Adipocyte (in vitro differentiated cells): ENCODE measurements at regions not wholly inside any gene's neighbourhood (a gene's known extent, or its start where the extent isn't known, plus 50 kb on each side); places are given as distances from the start of the nearest gene placed in this dataset.

ENCODE experiments used
- DNase-seq: peaks from one replicate; pipeline ENCODE4 v3.0.0-alpha.2; 2015; ENCODE audit warnings: low read depth
- H3K27me3 ChIP-seq: replicated peaks from 2 replicates; pipeline ENCODE4 v1.7.0; 2013; ENCODE audit warnings: mild to moderate bottlenecking, low read length, moderate library complexity; ENCODE audit not compliant: control insufficient read depth, insufficient read depth
- H3K36me3 ChIP-seq: 2 replicates; pipeline ENCODE4 v1.7.0; 2013; ENCODE audit warnings: low read length, mild to moderate bottlenecking, moderate library complexity; ENCODE audit not compliant: control insufficient read depth, insufficient read depth, severe bottlenecking
- H3K4me1 ChIP-seq: 2 replicates; pipeline ENCODE4 v1.7.0; 2013; ENCODE audit warnings: mild to moderate bottlenecking, low read length, moderate library complexity; ENCODE audit not compliant: control insufficient read depth, insufficient read depth
- H3K4me3 ChIP-seq: 2 replicates; pipeline ENCODE4 v1.7.0; 2013; ENCODE audit warnings: mild to moderate bottlenecking, low read length, moderate library complexity
- H3K9ac ChIP-seq: 2 replicates; pipeline ENCODE4 v1.7.0; 2013; ENCODE audit warnings: mild to moderate bottlenecking, low read length, moderate library complexity
- H3K9me3 ChIP-seq: 2 replicates; pipeline ENCODE4 v1.7.0; 2013; ENCODE audit warnings: mild to moderate bottlenecking, low read length, moderate library complexity; ENCODE audit not compliant: control insufficient read depth

DNA sequence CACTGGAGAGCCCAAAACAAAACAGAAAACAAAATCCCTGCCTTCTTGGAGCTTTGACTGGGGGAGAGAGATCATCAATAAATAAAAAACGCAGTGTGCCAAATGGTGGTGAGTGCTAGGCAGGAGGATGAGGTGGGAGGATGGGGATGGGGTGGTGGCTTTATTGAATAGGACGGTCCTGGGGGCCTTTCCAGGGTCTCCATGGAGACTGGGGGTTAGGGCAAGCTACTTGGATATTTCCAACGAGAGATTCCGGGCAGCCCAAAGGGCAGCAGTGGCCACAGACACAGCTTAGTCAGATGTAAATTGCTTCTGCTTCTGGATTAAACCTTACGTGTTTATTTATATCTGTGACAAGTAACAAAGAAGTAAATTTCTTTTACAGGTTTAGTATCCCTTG, 700.1 kb downstream of the QKI start:
- Histone ChIP-seq H3K9me3 (no peaks in the 10 kb centered on the region), H3K36me3 (no peaks in the 10 kb centered on the region), H3K9ac (no peak overlapping the region), H3K27me3 (no peaks in the 10 kb centered on the region), H3K4me1 (peaks cover 4% of the 10 kb centered on the region), H3K4me3 (no peak overlapping the region)
- no peak for DNase-seq

DNA sequence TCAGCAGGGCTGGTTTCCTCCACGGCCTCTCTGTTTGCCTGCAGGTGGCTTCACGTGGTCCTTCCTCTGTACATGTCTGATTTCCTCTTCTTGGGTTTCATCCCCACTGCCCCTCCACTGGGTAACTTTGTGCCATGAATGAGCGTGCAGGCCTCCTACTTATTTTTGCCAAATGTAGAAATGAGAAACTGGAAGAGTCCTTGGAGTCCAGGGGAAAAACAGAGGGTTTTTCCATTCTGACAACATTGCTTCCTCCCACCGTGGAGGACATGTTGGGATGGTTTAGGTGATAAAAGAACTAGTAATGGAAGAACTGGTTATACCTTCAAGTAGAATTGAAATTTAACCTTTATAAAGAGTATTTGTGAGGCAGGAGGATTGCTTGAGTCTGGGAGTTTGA, 699.5 kb downstream of the QKI start:
- DNase-seq: no peak
- H3K9ac ChIP-seq: no peak overlapping the region
- H3K4me3 ChIP-seq: no peak overlapping the region
- peaks cover 10% of the 10 kb centered on the region for H3K4me1 ChIP-seq
- no peaks in the 10 kb centered on the region for H3K27me3 ChIP-seq
- no peaks in the 10 kb centered on the region for H3K9me3 ChIP-seq
- H3K36me3 ChIP-seq: no peaks in the 10 kb centered on the region

DNA sequence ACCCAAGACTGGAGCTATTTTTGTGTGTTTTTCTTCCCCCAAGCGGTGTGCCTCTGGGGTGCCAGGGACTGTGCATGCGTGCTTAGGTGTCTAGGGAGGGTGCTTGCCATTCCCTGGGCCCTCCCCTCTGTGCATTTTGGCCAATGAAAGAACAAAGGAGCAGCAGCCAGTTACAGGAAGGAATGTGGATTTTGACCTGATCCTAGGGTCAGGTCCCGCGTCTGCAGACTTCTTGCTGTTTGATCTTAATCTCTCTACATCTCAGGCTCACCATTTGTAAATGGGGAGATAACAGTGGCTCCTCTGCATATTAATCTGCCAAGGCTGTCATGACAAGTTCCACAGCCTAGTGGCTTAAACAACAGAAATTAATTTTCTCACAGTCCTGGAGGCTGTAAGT, 699.1 kb downstream of the QKI start:
- no peak for DNase-seq
- Histone ChIP-seq H3K4me1 (peaks cover 14% of the 10 kb centered on the region), H3K9ac (no peak overlapping the region), H3K4me3 (no peak overlapping the region), H3K9me3 (no peaks in the 10 kb centered on the region), H3K36me3 (no peaks in the 10 kb centered on the region), H3K27me3 (no peaks in the 10 kb centered on the region)

- H3K9ac ChIP-seq: peak overlapping the region; percentile 33
- DNase-seq: peak; percentile 34
Observed at GRCh38 chr6:164109770-164110140, 695.2 kb downstream of the QKI start.

GRCh38 chr6:164108869-164109769, 694.6 kb downstream of the QKI start:
- DNase-seq: no peak
- Histone ChIP-seq H3K4me1 (peaks cover 18% of the 10 kb centered on the region), H3K36me3 (no peaks in the 10 kb centered on the region), H3K9ac (peak overlapping the region; percentile 33), H3K4me3 (peak overlapping the region; percentile 51), H3K27me3 (no peaks in the 10 kb centered on the region), H3K9me3 (no peaks in the 10 kb centered on the region)

More at GRCh38 chr6:164109770-164110140, 695.2 kb downstream of the QKI start:
- Histone ChIP-seq H3K27me3 (no peaks in the 10 kb centered on the region), H3K9me3 (no peaks in the 10 kb centered on the region), H3K4me3 (peak overlapping the region; percentile 51), H3K36me3 (no peaks in the 10 kb centered on the region), H3K4me1 (peaks cover 18% of the 10 kb centered on the region)

GRCh38 chr6:164108092-164108491, 693.6 kb downstream of the QKI start:
- H3K4me1 ChIP-seq: peaks cover 18% of the 10 kb centered on the region
- no peak overlapping the region for H3K4me3 ChIP-seq
- no peaks in the 10 kb centered on the region for H3K27me3 ChIP-seq
- no peaks in the 10 kb centered on the region for H3K9me3 ChIP-seq
- no peak for DNase-seq
- no peaks in the 10 kb centered on the region for H3K36me3 ChIP-seq
- no peak overlapping the region for H3K9ac ChIP-seq

GRCh38 chr6:164107297-164107995, 692.9 kb downstream of the QKI start:
- DNase-seq: no peak
- Histone ChIP-seq H3K4me1 (peaks cover 18% of the 10 kb centered on the region), H3K27me3 (no peaks in the 10 kb centered on the region), H3K4me3 (no peak overlapping the region), H3K9me3 (no peaks in the 10 kb centered on the region), H3K36me3 (no peaks in the 10 kb centered on the region), H3K9ac (no peak overlapping the region)

GRCh38 chr6:164106345-164106769, 691.8 kb downstream of the QKI start:
- H3K4me1 ChIP-seq: peaks cover 21% of the 10 kb centered on the region
- no peak overlapping the region for H3K9ac ChIP-seq
- no peak overlapping the region for H3K4me3 ChIP-seq
- no peaks in the 10 kb centered on the region for H3K9me3 ChIP-seq
- H3K27me3 ChIP-seq: no peaks in the 10 kb centered on the region
- peak; percentile 12 for DNase-seq
- H3K36me3 ChIP-seq: no peaks in the 10 kb centered on the region

DNA sequence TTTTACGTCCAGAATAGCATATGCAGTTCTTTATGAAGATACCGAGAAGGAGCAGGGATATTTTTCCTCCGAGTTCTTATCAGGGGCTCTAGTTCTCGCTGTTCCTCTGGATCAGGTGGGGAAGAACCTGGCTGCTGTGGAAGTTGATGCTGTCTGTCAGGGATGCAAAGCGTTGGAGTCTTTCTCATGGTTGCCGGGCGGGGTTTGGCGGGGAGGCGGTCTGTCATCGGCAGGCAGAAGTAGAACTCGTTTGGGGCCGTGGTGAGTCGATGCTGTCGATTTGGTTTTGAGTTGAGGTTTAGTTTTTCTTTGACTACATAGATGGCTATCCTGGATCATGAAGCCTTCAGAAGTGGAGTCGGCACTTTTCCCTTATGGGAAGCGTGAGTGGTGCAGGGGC, 691.2 kb downstream of the QKI start:
- Histone ChIP-seq H3K4me1 (peaks cover 21% of the 10 kb centered on the region), H3K27me3 (no peaks in the 10 kb centered on the region), H3K9ac (no peak overlapping the region), H3K4me3 (no peak overlapping the region), H3K36me3 (no peaks in the 10 kb centered on the region), H3K9me3 (no peaks in the 10 kb centered on the region)
- no peak for DNase-seq

DNA sequence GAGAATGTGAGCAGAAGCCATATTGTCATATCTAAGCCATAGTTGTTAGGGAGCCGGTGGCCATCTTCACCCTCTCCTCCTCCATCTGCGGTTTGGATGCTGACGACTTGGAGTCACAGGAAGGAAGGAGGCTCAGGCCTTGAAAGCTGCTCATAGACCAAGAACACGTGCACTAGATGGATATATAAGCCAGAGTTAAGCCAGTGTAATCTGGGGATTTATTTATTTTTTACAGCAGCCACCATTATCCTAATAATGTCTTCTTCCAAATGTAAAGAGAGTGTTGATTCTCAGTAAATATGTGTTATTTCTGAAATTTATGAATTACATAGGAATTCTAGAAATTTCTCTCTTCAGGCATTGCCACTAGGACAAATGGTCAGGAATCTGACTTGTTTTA, 689.9 kb downstream of the QKI start:
- Histone ChIP-seq H3K4me3 (no peak overlapping the region), H3K27me3 (no peaks in the 10 kb centered on the region), H3K4me1 (peaks cover 15% of the 10 kb centered on the region), H3K9me3 (no peaks in the 10 kb centered on the region), H3K36me3 (no peaks in the 10 kb centered on the region), H3K9ac (no peak overlapping the region)
- DNase-seq: no peak

GRCh38 chr6:164102693-164103092, 688.2 kb downstream of the QKI start:
- Histone ChIP-seq H3K4me1 (peaks cover 19% of the 10 kb centered on the region), H3K36me3 (no peaks in the 10 kb centered on the region), H3K9me3 (no peaks in the 10 kb centered on the region), H3K27me3 (no peaks in the 10 kb centered on the region), H3K9ac (no peak overlapping the region), H3K4me3 (no peak overlapping the region)
- no peak for DNase-seq
